Epithelial cell of esophagus (primary cell): ENCODE measurements at regions not wholly inside any gene's neighbourhood (a gene's known extent, or its start where the extent isn't known, plus 50 kb on each side); places are given as distances from the start of the nearest gene placed in this dataset.
A peak's percentile ranks its signal among the peaks of the same experiment; 100 is the strongest.

ENCODE experiments used
- DNase-seq: peaks from one replicate; pipeline ENCODE4 v3.0.0; 2010; ENCODE audit warnings: low read depth
- H3K4me3 ChIP-seq: 2 replicates; pipeline ENCODE4 v1.5.1; 2011; ENCODE audit warnings: mild to moderate bottlenecking, low read length, control low read depth
- CTCF ChIP-seq: IDR thresholded peaks from 2 replicates; pipeline ENCODE4 v1.5.1; 2011; ENCODE audit warnings: low read depth, mild to moderate bottlenecking, low read length, control low read depth, inconsistent platforms; ENCODE audit not compliant: insufficient read depth; ENCODE audit errors: missing control alignments

GRCh38 chr14:54189748-54190354 lies 207.0 kb upstream of the CDKN3 start:
- H3K4me3 ChIP-seq, result no peak overlapping the region
- TF ChIP-seq CTCF, result no peak
- peak; percentile 93 for DNase-seq

GRCh38 chr14:54191846-54192245 lies 205.0 kb upstream of the CDKN3 start:
- no peak overlapping the region for H3K4me3 ChIP-seq
- DNase-seq, result peak; percentile 66
- no peak for TF ChIP-seq CTCF

- TF ChIP-seq CTCF, result no peak
- no peak for DNase-seq
- no peak overlapping the region for H3K4me3 ChIP-seq
Measured at GRCh38 chr14:54192610-54193009, 204.2 kb upstream of the CDKN3 start.

GRCh38 chr14:54193871-54194270 lies 202.9 kb upstream of the CDKN3 start:
- H3K4me3 ChIP-seq, result no peak overlapping the region
- TF ChIP-seq CTCF, result no peak
- no peak for DNase-seq

- DNase-seq, result no peak
Measured at GRCh38 chr14:54194501-54194900, 202.3 kb upstream of the CDKN3 start.

GRCh38 chr14:54197369-54197768 lies 199.4 kb upstream of the CDKN3 start:
- no peak for DNase-seq
- H3K4me3 ChIP-seq, result no peak overlapping the region
- no peak for TF ChIP-seq CTCF

More at GRCh38 chr14:54194501-54194900, 202.3 kb upstream of the CDKN3 start:
- no peak for TF ChIP-seq CTCF
- H3K4me3 ChIP-seq, result no peak overlapping the region

- H3K4me3 ChIP-seq, result no peak overlapping the region
- no peak for TF ChIP-seq CTCF
- DNase-seq, result peak; percentile 70
Measured at GRCh38 chr14:54200726-54201125, 196.1 kb upstream of the CDKN3 start.
